Esophagus muscularis mucosa (tissue), 4 donors: ENCODE measurements at regions not wholly inside any gene's neighbourhood (a gene's known extent, or its start where the extent isn't known, plus 50 kb on each side); places are given as distances from the start of the nearest gene placed in this dataset.

Source experiments
- DNase-seq: peaks from one replicate; pipeline ENCODE4 v3.0.0-alpha.2; 2017; ENCODE audit errors: extremely low spot score
- H3K27ac ChIP-seq, 4 donors: fragments of 200-600 bp; sonication (generic); replicated peaks in 1 of 4; 1 replicate in 3 of 4; 2 replicates in 1 of 4; pipeline ENCODE4 v1.5.1; 2016 to 2019; ENCODE audit warnings: mild to moderate bottlenecking in 1 of 4
- H3K27me3 ChIP-seq, 4 donors: fragments of 200-600 bp; sonication (generic); one replicate each; pipeline versions ENCODE4 v1.5.1 to v1.6.0; 2016 to 2019
- H3K36me3 ChIP-seq, 4 donors: fragments of 200-600 bp; sonication (generic); one replicate each; pipeline ENCODE4 v1.5.1; 2016 to 2019
- H3K4me1 ChIP-seq, 4 donors: fragments of 200-600 bp; sonication (generic); one replicate each; pipeline ENCODE4 v1.5.1; 2016 to 2019
- H3K4me3 ChIP-seq, 4 donors: fragments of 200-600 bp; sonication (generic); 1 replicate in 2 of 4; 2 replicates in 2 of 4; pipeline ENCODE4 v1.5.1; 2016 to 2019; ENCODE audit warnings: mild to moderate bottlenecking in 4 of 4, moderate library complexity in 1 of 4
- H3K9me3 ChIP-seq, 4 donors: fragments of 200-600 bp; sonication (generic); 1 replicate in 3 of 4; 2 replicates in 1 of 4; pipeline ENCODE4 v1.5.1; 2016 to 2019
- CTCF ChIP-seq, 3 experiments: fragments of 200-600 bp in 2 of 3; fragments of 450-650 bp in 1 of 3; sonication (generic) in 2 of 3; IDR thresholded peaks; one replicate each; pipeline ENCODE4 v1.5.1; 2017 to 2019; ENCODE audit warnings: antibody characterized with exemption in 3 of 3, mild to moderate bottlenecking in 2 of 3, moderate library complexity in 1 of 3
- EP300 ChIP-seq: sonication (generic); formaldehyde crosslinking; IDR thresholded peaks from one replicate; pipeline ENCODE4 v1.6.1; 2017; ENCODE audit warnings: antibody characterized with exemption
- POLR2A ChIP-seq: fragments of 450-650 bp; IDR thresholded peaks from one replicate; pipeline ENCODE4 v1.6.1; 2017; ENCODE audit warnings: antibody characterized with exemption, moderate library complexity, mild to moderate bottlenecking, low read depth
- POLR2AphosphoS5 ChIP-seq, 2 donors: sonication (generic); formaldehyde crosslinking; IDR thresholded peaks; one replicate each; pipeline ENCODE4 v1.6.1; 2017; ENCODE audit warnings: antibody characterized with exemption in 2 of 2
- WGBS: methylation state at CpG from one replicate; pipeline ENCODE4 v1.1.5; 2018; 5-methylcytosine and 5-hydroxymethylcytosine counted together
- intact Hi-C: fragments of 100-400 bp; cut with DNase I; formaldehyde crosslinking; loops from one replicate; pipeline ENCODE4 v1.15.1; 2023

DNA sequence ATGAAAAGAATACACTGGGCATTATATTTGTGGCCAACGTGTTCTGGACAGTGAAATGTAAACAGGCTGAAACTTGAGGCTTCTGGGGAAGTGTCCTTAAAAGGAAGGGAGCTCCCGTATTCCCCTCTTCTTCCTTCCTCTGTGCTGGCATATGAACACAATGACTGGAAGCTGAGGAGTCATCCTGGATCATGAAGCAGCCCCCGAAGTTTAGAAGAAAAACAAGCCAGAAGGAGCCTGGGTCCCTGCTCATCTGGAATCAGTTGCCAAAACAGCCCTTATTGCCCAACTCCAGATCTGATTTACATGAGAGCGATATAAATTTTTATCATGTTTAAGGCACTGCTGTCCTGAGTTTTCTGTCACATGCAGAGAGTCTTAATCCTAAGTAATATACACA lies 65.4 kb upstream of the SLC1A1 start:
- Histone ChIP-seq H3K9me3 (no peaks in the 10 kb centered on the region), H3K27ac (no peak overlapping the region), H3K4me1 (peaks cover 0 to 5% (median 0%) of the 10 kb centered on the region in 4 donors), H3K27me3 (no peaks in the 10 kb centered on the region), H3K4me3 (no peak overlapping the region), H3K36me3 (no peaks in the 10 kb centered on the region)
- TF ChIP-seq CTCF (IDR thresholded peaks at IDR 0.05) (no peak), EP300 (no peak), POLR2A (no peak), POLR2AphosphoS5 (IDR thresholded peaks at IDR 0.05) (no peak)
- intact Hi-C loops = no loop called here
- DNase-seq = no peak
- WGBS = 44% methylated on average over 4 of the region's 4 CpGs

DNA sequence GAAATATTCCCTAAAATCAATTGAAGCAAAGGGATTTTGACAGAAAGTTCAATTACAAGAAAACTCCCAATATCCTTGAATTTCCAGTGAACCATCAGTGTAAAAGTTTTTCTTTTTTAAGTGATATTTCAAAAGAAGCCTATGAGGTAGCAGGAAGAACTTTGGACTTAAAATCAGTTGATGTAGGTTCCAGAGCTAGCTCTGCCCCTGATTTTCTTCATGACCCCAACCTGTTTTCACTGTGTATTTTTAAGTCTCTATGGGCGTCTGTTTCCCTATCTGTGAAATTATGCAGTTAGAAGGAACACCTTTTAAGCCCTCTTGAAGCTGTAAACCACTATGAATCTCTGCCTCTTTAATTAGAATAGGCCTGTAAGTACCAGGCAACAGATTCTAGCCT lies 66.2 kb upstream of the SLC1A1 start:
- Histone ChIP-seq H3K27me3 (no peaks in the 10 kb centered on the region), H3K27ac (no peak overlapping the region), H3K4me1 (peaks cover 0 to 5% (median 0%) of the 10 kb centered on the region in 4 donors), H3K4me3 (no peak overlapping the region), H3K9me3 (no peaks in the 10 kb centered on the region), H3K36me3 (no peaks in the 10 kb centered on the region)
- TF ChIP-seq POLR2AphosphoS5 (IDR thresholded peaks at IDR 0.05) = no peak
- no peak for TF ChIP-seq POLR2A
- no peak for TF ChIP-seq CTCF (IDR thresholded peaks at IDR 0.05)
- no peak for TF ChIP-seq EP300
- no peak for DNase-seq
- whole genome bisulfite sequencing = 88% methylated on average over 1 of the region's 1 CpG
- intact Hi-C loops = no loop called here

GRCh38 chr9:4423207-4423610 lies 67.1 kb upstream of the SLC1A1 start:
- Histone ChIP-seq H3K4me3 (no peak overlapping the region), H3K27ac (no peak overlapping the region), H3K36me3 (no peaks in the 10 kb centered on the region), H3K27me3 (no peaks in the 10 kb centered on the region), H3K9me3 (no peaks in the 10 kb centered on the region), H3K4me1 (peaks cover 0 to 5% (median 0%) of the 10 kb centered on the region in 4 donors)
- intact Hi-C loops = no loop called here
- TF ChIP-seq POLR2AphosphoS5 (IDR thresholded peaks at IDR 0.05) = no peak
- no peak for TF ChIP-seq EP300
- no peak for TF ChIP-seq POLR2A
- TF ChIP-seq CTCF (IDR thresholded peaks at IDR 0.05) = no peak
- 85% methylated on average over 4 of the region's 4 CpGs for WGBS
- no peak for DNase-seq

- H3K27ac ChIP-seq = no peak overlapping the region
- no peak for TF ChIP-seq POLR2A
- TF ChIP-seq CTCF (IDR thresholded peaks at IDR 0.05) = no peak
- no peak for TF ChIP-seq EP300
- no peak for TF ChIP-seq POLR2AphosphoS5 (IDR thresholded peaks at IDR 0.05)
- H3K4me1 ChIP-seq = peaks cover 0 to 5% (median 0%) of the 10 kb centered on the region in 4 donors
- H3K36me3 ChIP-seq = no peaks in the 10 kb centered on the region
- H3K4me3 ChIP-seq = no peak overlapping the region
- intact Hi-C loops = no loop called here
- no peaks in the 10 kb centered on the region for H3K27me3 ChIP-seq
- 80% methylated on average over 2 of the region's 2 CpGs for WGBS
- DNase-seq = no peak
- no peaks in the 10 kb centered on the region for H3K9me3 ChIP-seq
These were observed 67.8 kb upstream of the SLC1A1 start for GRCh38 chr9:4422495-4422894.

DNA sequence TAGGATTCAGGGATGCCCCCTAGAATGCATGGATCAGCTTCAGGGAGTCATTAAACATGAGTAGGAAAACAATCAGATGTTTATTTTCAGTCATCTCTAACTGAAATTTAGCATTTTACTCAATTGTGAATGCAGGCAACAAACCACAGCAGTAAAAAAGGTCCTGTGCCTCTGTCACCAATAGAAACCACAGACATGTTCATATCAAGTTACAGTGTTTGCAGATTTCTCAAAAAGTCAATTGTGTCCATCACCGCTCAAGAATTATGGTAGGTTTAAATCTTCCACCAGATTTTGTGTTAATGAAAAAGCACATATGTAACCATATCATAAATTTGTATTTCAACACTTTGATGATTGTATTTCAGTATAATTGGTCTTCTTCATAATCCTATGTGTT lies 68.4 kb upstream of the SLC1A1 start:
- Histone ChIP-seq H3K27me3 (no peaks in the 10 kb centered on the region), H3K9me3 (no peaks in the 10 kb centered on the region), H3K36me3 (no peaks in the 10 kb centered on the region), H3K4me1 (peaks cover 0 to 5% (median 0%) of the 10 kb centered on the region in 4 donors), H3K27ac (no peak overlapping the region), H3K4me3 (no peak overlapping the region)
- TF ChIP-seq EP300 (no peak), POLR2A (no peak), POLR2AphosphoS5 (IDR thresholded peaks at IDR 0.05) (no peak), CTCF (IDR thresholded peaks at IDR 0.05) (no peak)
- WGBS = 100% methylated on average over 1 of the region's 1 CpG
- intact Hi-C loops = no loop called here
- DNase-seq = no peak
